GDM1 (cell line): ENCODE measurements at regions not wholly inside any gene's neighbourhood (a gene's known extent, or its start where the extent isn't known, plus 50 kb on each side); places are given as distances from the start of the nearest gene placed in this dataset.

Experiments
- DNase-seq: peaks from one replicate; lab custom pipeline; 2025; lab: John Stamatoyannopoulos, UW

DNA sequence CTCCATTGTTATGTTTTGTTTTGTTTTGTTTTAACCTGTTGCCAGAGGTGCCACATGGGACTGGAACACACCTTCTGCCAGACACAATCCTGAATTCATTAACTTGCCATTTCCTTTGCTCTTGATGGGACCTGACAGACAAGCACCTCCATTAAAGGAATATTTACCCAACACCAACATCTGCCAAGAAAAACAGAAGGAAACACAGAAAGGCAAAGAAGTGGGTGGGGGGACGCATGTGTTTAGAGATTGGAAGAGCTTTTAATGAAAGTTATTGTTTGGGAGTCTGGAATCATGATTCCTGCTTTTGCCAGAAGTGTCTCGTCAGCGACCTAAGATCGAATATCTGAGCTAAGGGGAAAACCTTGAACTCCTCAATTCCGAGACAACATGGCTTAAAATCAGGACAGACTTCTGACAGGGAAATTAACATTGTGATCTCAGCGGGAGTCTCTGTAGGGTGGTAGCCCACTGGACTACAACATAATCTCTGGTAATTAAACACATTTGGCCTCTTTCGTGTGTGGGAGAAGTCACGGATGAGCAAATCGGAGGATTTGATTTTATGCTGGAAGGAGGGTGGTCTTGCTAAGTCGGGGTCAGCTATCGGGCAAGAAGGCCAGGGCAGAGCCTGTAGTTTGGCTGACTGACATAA lies 210.4 kb upstream of the FAR2 start:
- DNase-seq = no peak

DNA sequence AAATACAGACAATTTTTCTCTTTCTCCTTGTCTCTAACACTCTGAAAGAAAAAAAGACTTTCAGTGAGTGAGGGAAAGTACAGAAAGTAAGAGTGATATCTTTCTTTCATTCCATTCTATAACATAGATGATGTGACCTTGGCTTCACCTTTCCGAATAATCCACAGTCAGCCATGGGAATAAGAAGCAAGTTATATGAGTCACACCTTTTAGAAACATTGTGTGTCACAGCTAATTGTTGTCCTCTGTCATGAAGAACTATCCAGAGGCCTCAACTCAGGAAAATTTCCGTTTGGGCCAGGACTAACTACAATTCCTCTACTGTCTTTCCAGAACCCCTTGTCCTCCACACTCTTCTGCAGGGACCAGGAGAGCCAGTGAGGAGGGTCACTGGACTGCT lies 209.7 kb upstream of the FAR2 start:
- DNase-seq = no peak

DNA sequence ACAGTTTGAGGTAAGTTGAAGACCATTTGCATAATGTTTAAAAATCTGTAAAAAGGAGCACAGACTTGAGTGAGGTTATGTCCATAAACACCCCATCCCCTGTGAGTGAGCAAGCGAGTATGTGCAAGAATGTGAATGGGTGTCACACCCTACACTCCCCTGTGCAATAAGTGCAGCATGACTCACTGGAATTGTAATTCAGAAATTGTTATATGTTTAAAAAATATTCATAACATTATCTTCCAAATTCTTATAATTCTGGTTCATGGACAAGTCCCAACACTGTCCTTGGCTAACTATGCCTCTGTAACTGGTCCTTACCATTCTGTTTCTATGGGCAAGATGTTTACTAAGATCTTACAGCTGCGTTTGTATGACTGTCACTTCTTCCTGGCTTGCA lies 207.8 kb upstream of the FAR2 start:
- no peak for DNase-seq

DNA sequence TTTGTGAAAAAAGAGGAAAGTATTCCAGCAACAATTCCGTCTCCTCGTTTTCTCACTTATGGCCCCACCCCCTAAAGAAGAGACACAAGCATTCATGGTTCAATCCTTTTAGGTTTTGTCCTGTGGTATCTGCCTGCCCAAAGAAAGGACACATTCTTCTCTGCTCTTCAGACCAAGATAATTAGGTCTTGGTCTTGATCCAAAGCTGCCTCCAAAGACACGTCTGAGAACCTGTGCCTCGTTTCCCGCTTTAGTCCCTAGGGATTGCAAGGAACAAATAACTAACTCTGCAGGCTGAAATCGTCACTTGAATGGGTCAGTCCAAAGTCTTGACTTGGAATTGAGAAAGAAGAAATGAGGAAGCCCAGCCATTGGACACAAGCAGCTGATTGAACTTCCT lies 202.7 kb upstream of the FAR2 start:
- DNase-seq = no peak

DNA sequence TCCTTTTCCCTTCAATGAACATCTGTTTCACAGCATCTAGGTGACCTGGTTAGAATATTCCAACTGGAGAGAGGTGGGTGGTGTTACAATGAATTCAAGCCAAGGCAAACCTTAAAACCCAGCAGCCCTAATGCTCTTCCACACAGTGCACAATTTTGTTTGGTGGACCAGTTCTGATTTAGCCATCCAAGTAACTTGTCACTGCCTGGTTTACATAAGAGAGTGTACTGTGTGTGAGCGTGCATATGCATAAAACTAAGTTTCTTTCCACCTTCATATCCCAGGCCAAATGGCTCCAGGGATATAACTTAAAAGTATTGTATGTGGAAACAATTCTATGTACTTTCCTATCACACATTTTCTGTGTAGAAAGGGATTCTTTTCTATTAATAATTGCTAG lies 200.4 kb upstream of the FAR2 start:
- no peak for DNase-seq

DNA sequence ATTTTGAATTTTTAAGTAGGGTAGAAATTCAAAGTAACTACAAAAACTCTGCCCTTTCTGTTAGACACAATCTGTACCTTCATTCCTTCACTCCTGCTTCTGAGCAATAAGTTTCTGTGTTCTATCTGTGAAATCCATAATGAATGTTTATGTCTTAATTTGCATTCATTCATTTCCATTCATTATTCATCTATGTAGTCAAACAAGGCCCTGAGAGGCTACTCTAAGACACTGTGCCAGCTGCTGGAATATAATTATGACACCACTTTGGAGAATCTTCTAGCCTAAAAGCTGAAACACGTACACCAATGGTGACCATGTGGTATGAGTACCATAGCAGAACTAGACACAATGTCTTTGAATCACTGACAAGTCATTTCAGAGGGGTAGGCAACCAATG lies 199.9 kb upstream of the FAR2 start:
- no peak for DNase-seq

DNA sequence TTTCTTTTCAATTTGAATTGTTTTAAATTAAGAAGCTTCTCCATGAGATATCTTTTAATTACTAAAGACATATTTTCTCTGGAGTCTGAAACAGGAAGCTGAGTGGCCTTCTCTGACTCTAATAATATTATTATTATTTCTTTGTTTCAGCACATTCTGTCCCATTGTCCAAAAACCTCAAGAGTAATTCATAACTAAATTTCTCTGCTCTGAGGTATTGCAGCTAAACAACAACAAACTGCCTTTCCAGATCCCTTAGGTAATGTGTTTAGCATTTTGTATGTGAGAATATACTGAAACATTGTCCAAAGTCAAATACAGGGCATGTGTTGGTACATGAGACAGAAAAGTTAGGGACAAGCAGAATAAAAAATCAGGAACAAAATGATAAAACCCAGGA lies 199.0 kb upstream of the FAR2 start:
- DNase-seq = no peak

DNA sequence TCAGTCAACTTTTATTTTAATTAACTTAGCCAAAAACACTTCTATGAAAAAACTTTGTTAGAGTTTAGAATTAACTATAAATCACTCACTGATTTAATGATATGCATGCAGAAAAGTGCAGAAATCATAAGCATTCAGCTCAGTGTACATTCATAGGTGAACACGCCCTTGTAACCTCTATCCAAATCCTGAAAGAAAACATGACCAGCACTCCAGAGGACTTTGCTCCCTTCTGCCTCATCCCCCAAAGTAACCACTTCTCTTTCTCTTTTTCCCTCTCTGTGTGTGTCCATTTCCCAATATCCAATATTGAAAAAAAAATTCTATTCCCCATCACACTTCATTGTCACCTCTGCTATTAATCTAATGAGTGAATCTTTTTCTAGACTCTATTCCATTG lies 197.1 kb upstream of the FAR2 start:
- DNase-seq = no peak

DNA sequence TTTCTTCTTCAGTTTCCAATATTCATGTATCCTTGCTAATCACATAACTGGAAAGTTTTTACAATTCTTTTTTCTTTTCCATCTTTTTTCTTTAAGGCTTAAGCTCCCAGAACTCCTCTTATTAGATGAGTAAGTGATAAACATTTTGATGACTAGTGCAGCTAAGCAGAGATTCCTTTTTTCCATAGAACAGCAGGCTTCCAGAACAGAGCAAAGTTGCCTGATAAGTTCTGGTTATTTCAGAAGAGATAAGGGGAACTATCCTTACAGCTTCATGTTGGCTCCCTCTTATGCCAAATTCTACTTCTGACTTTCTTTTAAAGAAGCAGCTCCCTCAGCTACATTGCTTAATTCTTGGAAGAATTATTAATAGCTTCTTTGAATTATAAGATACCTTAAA lies 194.7 kb upstream of the FAR2 start:
- no peak for DNase-seq

DNA sequence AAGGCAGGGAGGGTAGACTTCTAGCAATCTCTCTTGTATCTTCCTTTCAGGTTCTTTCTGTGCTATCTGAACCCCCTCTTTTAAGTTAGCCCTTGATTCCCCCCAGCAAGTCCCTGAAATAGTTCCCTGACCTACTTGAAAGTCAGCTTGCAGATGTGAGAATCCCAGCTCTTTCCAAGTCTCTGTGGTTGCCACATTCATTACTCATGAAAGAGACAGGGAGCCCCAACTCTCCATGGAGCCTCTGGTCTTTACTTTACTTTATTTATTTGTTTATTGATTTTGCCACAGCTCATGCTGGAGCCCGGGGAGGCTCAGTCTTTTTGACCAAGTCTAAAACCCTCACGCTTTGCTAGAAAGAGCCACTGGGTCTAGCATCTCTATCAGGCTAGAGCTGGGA lies 193.6 kb upstream of the FAR2 start:
- DNase-seq = no peak

DNA sequence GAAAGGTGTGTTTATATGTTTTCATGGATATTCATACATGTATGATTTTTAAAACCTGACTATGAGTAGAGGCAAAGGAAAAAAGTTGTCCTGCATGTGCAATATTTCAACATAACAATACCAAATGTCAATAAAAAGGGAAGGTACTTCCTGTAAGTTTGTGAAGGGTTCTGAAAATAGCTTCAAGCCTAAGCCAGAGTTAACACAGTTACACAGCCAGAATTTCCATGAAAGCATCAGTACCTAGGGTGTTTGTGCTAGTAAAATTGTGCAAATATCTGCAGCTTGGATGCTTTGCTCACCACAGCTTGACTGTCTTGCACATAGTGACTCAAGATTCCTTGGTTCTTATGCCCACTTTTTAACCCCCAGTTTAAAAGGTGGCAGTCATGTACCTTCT lies 193.1 kb upstream of the FAR2 start:
- DNase-seq = no peak

DNA sequence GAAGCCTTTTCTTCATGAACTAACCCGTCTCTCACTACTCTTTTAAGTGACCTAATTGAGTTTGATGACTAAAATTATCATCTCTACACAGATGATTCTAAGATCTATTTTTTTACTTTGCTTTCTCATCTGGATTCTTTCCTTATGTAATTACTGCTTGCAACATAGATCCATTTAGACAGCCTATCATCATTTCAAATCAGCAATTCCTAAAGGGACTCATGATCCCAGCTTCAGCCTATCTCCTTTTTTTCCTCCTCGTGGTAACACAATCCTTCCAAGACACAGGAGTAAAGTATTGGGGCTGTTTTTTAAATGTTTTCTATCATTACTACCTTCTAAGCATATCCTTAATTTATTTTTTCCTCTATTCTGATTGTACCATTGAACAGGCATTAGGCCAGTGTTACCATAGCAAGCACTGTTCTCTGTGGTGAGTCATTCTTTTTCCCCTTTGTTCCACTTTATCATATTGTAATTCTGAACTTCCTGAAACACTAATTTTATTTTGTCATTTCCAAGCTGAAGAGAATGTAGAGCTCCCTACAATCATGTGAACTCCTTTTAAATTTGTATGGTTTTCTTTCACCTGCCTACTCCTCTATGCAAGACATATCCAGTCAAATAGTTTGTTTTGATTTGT lies 190.4 kb upstream of the FAR2 start:
- DNase-seq = no peak

DNA sequence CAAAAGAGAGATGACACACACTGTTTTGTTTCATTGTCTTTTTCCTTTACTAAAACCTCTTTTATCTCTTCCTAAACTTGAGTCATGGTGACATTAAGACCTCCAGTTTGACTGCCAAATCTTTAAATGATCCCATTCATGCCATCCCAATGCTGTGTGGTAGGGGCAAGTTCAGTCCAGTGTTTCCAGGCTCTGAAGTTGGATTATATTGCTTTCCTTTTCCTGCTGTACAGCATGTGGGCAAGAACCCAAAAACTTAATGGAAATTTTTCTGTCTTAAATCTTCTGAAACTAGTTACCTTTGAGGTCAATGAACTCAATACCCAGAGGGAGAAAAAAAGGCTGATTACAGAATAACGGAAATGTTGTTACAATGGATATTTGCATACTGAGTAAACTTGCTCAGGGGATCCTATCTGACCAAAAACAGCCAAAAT lies 187.1 kb upstream of the FAR2 start:
- no peak for DNase-seq

DNA sequence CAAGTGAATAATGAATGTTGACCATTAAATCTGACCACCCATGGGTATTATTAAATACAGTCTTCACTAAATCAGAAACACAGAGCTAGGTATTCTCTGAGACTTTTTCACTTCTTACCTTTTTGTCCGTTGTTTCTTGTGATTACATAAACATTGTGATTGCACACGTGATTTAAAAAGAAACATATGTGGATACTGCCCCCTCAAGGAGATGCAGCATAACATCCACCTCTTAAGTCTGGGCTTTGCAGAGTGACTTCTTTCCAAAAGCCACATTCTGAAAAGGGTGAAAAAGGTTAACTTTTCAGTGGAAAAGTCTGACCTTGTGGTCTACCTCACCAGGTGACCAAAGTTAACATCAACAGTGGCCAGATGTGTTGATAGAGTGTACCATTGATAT lies 185.5 kb upstream of the FAR2 start:
- DNase-seq = no peak

DNA sequence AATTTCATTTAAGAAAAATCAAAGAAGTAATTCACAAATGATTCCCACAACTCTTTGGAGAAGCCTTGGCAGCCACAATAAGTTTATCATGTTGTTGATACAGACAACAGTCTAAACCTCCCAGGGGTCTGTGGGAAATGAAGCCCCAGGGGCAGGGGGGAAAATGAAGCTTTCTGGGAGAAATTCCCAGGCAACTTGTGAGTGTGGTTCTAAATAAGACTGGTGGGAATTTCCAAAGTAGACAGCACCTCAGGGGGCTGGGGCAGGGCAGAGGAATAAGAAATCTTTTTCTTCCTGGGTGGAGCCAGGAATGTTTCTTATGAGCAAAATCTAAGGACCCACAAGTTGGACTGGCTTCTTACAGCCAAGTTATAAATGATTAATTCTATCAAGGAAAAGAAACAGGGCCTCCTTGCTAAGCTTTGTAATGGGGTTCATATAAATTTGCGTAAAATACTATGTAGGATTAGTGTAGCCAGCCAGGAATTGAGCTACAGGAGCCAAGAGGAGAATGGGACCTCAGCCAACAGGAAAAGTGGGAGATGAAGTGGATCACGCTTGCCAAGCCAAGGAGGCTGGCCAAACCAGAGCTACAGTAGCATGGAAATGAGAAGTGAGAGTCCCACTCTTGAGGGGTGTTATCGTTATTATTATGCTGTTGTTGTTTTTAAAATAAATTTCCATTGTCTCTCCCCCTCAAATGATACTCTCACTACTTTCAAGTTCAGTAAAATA lies 182.9 kb upstream of the FAR2 start:
- DNase-seq = no peak

DNA sequence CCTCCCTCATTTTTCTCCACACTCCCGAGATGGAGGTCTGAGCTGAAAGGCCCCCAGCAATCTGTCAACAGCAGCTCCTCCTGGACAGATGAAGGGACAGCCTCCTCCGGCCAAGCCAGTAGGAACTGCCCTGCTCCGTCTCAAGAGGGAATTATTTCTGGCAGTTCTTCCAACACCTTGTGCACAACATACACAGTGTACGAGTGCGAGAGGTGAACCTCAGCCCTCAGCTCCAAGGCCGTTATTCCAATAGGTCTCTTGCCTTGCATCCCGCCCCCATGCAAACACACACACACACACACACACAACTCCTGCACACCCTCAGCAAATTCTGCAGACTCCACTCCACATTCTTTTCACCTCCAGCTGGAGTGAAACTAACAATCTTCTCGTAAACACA lies 181.7 kb upstream of the FAR2 start:
- DNase-seq = no peak

DNA sequence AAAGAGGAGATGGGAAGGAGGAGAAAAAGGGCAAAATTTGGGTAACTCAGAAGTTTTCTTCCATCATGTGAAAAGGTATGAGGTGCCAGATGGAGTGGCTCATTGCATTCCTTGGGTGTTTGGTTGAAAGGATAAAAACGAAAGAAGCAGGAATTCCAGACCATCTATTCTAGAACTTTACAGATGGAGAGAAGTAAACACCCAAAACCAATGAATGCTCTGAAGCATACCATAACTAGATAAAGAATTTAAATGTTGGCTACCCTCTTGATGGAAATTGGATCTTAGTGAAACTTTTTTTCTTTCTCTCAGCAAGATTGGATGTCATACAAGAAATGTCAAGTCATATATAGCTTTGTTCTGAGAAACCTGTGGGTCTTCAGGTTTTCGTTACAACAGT lies 175.6 kb upstream of the FAR2 start:
- no peak for DNase-seq

DNA sequence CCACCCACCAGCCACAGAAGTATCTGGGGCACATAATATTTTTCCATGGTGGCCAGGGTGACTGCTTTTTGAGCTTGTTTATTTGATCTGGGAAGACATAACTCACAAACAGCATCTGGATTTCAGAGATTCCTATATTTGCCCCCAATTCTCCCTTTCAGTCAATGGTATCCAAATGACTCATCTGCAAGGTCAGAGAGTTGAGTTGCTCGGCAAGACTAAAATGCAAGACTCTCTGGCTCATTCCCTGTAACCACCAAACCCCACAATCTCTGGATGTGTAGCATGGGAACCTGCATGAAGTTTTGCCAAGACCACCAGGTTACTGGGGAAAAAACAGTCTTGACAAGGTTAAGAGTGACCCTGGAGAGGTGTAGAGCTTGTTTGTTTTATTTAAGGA lies 174.9 kb upstream of the FAR2 start:
- DNase-seq = no peak

DNA sequence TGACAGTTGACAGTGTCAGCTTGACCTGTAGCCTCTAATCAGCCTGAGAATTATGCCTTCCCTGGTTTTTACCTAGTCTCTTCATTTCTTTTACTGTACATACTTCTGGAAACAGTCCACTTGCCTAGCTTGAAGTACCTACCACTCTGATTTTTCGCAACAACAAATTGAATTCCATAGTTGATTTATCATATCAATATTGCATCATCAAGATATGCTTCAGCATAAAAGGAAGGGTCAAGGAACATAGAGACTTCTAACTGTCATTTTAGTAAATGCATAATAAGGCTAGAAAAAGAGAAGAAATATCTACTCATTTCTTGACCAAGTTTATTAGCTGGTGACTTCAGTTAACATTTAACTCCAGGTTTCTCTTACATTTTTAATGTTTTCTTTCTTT lies 174.2 kb upstream of the FAR2 start:
- no peak for DNase-seq

DNA sequence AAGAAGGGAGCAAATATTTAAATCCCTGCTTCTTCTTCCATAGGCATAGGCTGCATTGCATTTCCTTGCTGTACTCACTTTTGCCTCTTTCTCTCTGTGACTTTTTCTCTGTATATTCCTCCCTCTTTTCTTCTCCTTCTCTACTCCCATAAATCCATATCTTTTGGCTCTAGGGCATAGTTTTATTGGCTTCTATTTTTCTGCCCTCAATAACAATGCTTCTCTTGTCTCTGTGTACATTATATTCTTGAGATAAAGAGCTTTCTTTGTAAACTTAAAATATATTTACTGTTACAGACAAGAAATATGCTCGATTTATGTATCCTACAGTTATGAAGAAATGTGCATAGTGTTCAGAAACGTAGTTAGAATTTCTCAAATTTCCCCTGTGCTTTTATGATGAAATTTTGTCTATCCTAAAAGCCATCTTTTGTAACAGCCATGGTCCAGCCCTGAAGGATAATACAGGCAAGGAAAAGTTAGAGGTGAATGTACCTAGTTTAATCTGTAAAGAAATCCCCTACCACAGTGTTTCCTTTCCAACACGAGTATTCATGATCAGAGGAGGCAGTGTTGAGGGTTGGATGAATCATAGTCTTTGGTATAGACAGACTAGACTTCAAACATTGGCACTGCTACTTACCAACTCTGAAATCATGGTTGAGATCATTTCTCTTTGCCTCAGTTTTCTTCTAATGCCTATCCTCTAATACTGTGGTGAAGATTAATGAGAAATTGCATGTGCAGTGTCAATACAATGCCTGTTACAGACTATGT lies 173.3 kb upstream of the FAR2 start:
- no peak for DNase-seq

DNA sequence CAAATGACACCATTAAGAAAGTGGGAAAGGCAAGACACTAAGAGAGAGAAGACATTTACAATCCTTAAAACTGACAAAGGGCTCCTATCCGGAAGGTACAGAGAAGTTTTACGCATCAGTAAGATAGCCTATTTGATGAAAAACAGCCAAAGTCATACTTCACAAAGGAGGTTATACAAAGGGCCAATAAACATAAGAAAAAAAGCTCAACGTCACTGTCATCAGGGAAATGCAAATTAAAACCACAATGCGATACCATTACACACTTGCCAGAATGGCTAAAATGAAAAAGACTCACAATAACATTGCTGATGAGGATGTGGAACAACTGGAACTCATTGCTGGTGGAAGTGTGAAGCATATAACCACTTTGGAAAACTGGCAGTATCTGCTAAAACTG lies 168.6 kb upstream of the FAR2 start:
- DNase-seq = no peak

DNA sequence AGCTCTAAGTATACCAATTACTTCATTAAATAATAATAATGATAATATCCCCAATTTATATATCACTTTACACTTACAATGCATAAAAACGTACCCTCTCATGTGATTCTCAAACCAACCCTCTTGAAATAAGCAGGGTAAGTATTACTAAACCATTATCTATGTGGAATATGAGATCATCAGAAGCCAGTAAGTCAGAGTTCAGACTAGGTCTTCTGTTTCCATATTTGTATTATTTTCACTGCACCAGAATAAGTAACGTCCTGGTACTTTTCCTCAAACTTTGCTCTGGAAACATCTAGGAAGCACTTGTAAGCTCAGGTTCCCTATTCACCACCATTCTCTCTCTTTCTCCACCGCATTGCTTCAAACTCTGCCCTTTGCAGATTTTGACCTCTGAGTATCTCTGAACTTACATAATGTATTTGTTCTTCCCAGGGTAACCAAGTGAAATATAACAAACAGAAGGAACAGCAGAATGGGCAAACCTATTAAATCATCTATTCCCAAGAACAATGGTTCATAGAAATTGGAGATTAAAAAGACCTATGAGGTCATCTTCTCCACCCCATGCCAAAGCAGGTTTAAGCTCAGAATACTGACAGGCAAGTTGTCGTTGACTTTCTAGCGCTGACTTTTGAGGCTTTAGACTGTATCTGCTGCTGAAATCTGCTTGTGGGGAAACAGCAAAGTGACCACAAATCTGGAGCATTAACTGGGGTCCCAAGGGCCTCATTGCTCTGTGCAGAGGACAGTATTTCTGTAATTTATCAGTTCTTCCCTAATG lies 161.3 kb upstream of the FAR2 start:
- no peak for DNase-seq
